Lower leg skin (tissue), 3 donors: ENCODE measurements at regions not wholly inside any gene's neighbourhood (a gene's known extent, or its start where the extent isn't known, plus 50 kb on each side); places are given as distances from the start of the nearest gene placed in this dataset.

ENCODE experiments used
- POLR2A ChIP-seq, 2 donors: fragments of 450-650 bp; IDR thresholded peaks; one replicate each; pipeline ENCODE4 v1.6.1; 2016 to 2017; ENCODE audit warnings: antibody characterized with exemption in 2 of 2, mild to moderate bottlenecking in 1 of 2, moderate library complexity in 1 of 2
- TF ChIP-seq, protein P1 (sequence below), 3 donors: fragments of 450-650 bp; IDR thresholded peaks; one replicate each; pipeline ENCODE4 v1.5.1; 2016; ENCODE audit warnings: antibody characterized with exemption in 3 of 3, mild to moderate bottlenecking in 3 of 3, moderate library complexity in 2 of 3

DNA sequence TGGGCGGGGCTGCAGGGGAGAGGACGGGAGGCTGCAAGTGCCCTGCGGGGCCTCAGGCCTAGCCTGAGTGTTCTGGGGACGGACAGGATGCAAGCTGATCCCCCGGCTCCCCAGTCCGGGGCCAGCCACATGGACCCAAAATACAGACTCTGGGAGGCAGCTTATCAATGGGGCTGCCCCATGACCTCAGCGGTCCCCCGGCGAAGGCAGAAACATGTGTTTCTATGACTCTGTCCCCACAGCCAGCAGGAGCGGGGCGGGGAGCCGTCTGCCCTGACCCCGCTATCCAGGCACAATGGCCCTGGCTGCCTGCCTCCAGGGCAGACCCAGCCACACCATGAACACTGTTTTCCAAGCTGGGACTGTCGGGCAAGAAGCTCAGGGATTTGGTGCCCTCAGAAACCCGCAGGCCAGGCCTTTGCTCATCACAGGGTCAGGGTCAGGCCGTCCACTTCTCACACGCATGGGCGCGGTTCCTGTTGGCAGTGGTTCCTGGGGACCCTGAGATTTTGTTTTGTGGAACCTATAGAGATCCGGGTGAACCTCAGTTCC is 75.0 kb downstream of the RFLNA start:
- TF ChIP-seq, protein P1, sequence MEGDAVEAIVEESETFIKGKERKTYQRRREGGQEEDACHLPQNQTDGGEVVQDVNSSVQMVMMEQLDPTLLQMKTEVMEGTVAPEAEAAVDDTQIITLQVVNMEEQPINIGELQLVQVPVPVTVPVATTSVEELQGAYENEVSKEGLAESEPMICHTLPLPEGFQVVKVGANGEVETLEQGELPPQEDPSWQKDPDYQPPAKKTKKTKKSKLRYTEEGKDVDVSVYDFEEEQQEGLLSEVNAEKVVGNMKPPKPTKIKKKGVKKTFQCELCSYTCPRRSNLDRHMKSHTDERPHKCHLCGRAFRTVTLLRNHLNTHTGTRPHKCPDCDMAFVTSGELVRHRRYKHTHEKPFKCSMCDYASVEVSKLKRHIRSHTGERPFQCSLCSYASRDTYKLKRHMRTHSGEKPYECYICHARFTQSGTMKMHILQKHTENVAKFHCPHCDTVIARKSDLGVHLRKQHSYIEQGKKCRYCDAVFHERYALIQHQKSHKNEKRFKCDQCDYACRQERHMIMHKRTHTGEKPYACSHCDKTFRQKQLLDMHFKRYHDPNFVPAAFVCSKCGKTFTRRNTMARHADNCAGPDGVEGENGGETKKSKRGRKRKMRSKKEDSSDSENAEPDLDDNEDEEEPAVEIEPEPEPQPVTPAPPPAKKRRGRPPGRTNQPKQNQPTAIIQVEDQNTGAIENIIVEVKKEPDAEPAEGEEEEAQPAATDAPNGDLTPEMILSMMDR (IDR thresholded peaks at IDR 0.05) = no peak
- TF ChIP-seq POLR2A (IDR thresholded peaks at IDR 0.05) = no peak
